ENCODE measurements at regions not wholly inside any gene's neighbourhood (a gene's known extent, or its start where the extent isn't known, plus 50 kb on each side); places are given as distances from the start of the nearest gene placed in this dataset.

GRCh38 chr18:55982992-55983391, 395.0 kb upstream of the TCF4 start (continued):
- TF ChIP-seq, protein P1, sequence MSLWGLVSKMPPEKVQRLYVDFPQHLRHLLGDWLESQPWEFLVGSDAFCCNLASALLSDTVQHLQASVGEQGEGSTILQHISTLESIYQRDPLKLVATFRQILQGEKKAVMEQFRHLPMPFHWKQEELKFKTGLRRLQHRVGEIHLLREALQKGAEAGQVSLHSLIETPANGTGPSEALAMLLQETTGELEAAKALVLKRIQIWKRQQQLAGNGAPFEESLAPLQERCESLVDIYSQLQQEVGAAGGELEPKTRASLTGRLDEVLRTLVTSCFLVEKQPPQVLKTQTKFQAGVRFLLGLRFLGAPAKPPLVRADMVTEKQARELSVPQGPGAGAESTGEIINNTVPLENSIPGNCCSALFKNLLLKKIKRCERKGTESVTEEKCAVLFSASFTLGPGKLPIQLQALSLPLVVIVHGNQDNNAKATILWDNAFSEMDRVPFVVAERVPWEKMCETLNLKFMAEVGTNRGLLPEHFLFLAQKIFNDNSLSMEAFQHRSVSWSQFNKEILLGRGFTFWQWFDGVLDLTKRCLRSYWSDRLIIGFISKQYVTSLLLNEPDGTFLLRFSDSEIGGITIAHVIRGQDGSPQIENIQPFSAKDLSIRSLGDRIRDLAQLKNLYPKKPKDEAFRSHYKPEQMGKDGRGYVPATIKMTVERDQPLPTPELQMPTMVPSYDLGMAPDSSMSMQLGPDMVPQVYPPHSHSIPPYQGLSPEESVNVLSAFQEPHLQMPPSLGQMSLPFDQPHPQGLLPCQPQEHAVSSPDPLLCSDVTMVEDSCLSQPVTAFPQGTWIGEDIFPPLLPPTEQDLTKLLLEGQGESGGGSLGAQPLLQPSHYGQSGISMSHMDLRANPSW (CRISPR knock-in tag; IDR thresholded peaks at IDR 0.05) = no peak
- TF ChIP-seq NR2C1 (IDR thresholded peaks at IDR 0.05) = no peak
- TF ChIP-seq NR2C1 (tag; IDR thresholded peaks at IDR 0.05) = no peak
- TF ChIP-seq NBN (IDR thresholded peaks at IDR 0.05; ENCODE audit: low read depth) = no peak
- no peak for TF ChIP-seq MTF1 (CRISPR knock-in tag; IDR thresholded peaks at IDR 0.05; ENCODE audit: borderline replicate concordance)
- TF ChIP-seq ZNF354B (CRISPR knock-in tag; IDR thresholded peaks at IDR 0.05) = no peak
- no peak for TF ChIP-seq HIVEP1 (CRISPR knock-in tag; IDR thresholded peaks at IDR 0.05)
- TF ChIP-seq, protein P2, sequence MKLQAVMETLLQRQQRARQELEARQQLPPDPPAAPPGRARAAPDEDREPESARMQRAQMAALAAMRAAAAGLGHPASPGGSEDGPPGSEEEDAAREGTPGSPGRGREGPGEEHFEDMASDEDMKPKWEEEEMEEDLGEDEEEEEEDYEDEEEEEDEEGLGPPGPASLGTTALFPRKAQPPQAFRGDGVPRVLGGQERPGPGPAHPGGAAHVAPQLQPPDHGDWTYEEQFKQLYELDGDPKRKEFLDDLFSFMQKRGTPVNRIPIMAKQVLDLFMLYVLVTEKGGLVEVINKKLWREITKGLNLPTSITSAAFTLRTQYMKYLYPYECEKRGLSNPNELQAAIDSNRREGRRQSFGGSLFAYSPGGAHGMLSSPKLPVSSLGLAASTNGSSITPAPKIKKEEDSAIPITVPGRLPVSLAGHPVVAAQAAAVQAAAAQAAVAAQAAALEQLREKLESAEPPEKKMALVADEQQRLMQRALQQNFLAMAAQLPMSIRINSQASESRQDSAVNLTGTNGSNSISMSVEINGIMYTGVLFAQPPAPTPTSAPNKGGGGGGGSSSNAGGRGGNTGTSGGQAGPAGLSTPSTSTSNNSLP (IDR thresholded peaks at IDR 0.05; ENCODE audit: borderline replicate concordance, low read depth, low read length) = peak; percentile 42; the same call in 1 of the 2 replicates
- no peak for TF ChIP-seq KDM4B (IDR thresholded peaks at IDR 0.05; ENCODE audit: borderline replicate concordance in 2 of 2, low read depth in 1 of 2)
- TF ChIP-seq, protein P3, sequence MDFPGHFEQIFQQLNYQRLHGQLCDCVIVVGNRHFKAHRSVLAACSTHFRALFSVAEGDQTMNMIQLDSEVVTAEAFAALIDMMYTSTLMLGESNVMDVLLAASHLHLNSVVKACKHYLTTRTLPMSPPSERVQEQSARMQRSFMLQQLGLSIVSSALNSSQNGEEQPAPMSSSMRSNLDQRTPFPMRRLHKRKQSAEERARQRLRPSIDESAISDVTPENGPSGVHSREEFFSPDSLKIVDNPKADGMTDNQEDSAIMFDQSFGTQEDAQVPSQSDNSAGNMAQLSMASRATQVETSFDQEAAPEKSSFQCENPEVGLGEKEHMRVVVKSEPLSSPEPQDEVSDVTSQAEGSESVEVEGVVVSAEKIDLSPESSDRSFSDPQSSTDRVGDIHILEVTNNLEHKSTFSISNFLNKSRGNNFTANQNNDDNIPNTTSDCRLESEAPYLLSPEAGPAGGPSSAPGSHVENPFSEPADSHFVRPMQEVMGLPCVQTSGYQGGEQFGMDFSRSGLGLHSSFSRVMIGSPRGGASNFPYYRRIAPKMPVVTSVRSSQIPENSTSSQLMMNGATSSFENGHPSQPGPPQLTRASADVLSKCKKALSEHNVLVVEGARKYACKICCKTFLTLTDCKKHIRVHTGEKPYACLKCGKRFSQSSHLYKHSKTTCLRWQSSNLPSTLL (IDR thresholded peaks at IDR 0.05) = no peak
- no peak for TF ChIP-seq SLC30A9 (CRISPR knock-in tag; IDR thresholded peaks at IDR 0.05)
- TF ChIP-seq, protein P4, sequence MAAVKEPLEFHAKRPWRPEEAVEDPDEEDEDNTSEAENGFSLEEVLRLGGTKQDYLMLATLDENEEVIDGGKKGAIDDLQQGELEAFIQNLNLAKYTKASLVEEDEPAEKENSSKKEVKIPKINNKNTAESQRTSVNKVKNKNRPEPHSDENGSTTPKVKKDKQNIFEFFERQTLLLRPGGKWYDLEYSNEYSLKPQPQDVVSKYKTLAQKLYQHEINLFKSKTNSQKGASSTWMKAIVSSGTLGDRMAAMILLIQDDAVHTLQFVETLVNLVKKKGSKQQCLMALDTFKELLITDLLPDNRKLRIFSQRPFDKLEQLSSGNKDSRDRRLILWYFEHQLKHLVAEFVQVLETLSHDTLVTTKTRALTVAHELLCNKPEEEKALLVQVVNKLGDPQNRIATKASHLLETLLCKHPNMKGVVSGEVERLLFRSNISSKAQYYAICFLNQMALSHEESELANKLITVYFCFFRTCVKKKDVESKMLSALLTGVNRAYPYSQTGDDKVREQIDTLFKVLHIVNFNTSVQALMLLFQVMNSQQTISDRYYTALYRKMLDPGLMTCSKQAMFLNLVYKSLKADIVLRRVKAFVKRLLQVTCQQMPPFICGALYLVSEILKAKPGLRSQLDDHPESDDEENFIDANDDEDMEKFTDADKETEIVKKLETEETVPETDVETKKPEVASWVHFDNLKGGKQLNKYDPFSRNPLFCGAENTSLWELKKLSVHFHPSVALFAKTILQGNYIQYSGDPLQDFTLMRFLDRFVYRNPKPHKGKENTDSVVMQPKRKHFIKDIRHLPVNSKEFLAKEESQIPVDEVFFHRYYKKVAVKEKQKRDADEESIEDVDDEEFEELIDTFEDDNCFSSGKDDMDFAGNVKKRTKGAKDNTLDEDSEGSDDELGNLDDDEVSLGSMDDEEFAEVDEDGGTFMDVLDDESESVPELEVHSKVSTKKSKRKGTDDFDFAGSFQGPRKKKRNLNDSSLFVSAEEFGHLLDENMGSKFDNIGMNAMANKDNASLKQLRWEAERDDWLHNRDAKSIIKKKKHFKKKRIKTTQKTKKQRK (IDR thresholded peaks at IDR 0.05; ENCODE audit: borderline replicate concordance, low read depth, low read length) = no peak
- TF ChIP-seq ZNF644 (tag; IDR thresholded peaks at IDR 0.05; ENCODE audit: low read depth) = no peak
